ENCODE measurements at regions not wholly inside any gene's neighbourhood (a gene's known extent, or its start where the extent isn't known, plus 50 kb on each side); places are given as distances from the start of the nearest gene placed in this dataset.

GRCh38 chr9:108002371-108002956 lies 512.9 kb upstream of the KLF4 start:
- in situ Hi-C loops (cut with HindIII; ENCODE audit: low pct_unique_long_range_greater_than_20kb, low sequenced_read_pairs), result no loop called here
- no peak for DNase-seq (ENCODE audit: low read depth)

- in situ Hi-C loops (cut with HindIII; ENCODE audit: low pct_unique_long_range_greater_than_20kb, low sequenced_read_pairs), result no loop called here
- DNase-seq (ENCODE audit: low read depth), result no peak
These were observed 511.7 kb upstream of the KLF4 start for GRCh38 chr9:108001237-108001636.

- DNase-seq (ENCODE audit: low read depth), result no peak
- in situ Hi-C loops (cut with HindIII; ENCODE audit: low pct_unique_long_range_greater_than_20kb, low sequenced_read_pairs), result no loop called here
These were observed 510.3 kb upstream of the KLF4 start for GRCh38 chr9:107999890-108000289.

GRCh38 chr9:107999011-107999410 lies 509.4 kb upstream of the KLF4 start:
- no peak for DNase-seq (ENCODE audit: low read depth)
- in situ Hi-C loops (cut with HindIII; ENCODE audit: low pct_unique_long_range_greater_than_20kb, low sequenced_read_pairs), result no loop called here

- in situ Hi-C loops (cut with HindIII; ENCODE audit: low pct_unique_long_range_greater_than_20kb, low sequenced_read_pairs), result no loop called here
These were observed 505.1 kb upstream of the KLF4 start for GRCh38 chr9:107994648-107995047.

GRCh38 chr9:107992271-107992670 lies 502.7 kb upstream of the KLF4 start:
- DNase-seq (ENCODE audit: low read depth), result no peak
- in situ Hi-C loops (cut with HindIII; ENCODE audit: low pct_unique_long_range_greater_than_20kb, low sequenced_read_pairs), result no loop called here

More at GRCh38 chr9:107994648-107995047, 505.1 kb upstream of the KLF4 start:
- no peak for DNase-seq (ENCODE audit: low read depth)

GRCh38 chr9:107991581-107991980 lies 502.0 kb upstream of the KLF4 start:
- in situ Hi-C loops (cut with HindIII; ENCODE audit: low pct_unique_long_range_greater_than_20kb, low sequenced_read_pairs), result no loop called here
- no peak for DNase-seq (ENCODE audit: low read depth)

- DNase-seq (ENCODE audit: low read depth), result no peak
- in situ Hi-C loops (cut with HindIII; ENCODE audit: low pct_unique_long_range_greater_than_20kb, low sequenced_read_pairs), result no loop called here
These were observed 500.0 kb upstream of the KLF4 start for GRCh38 chr9:107989544-107989943.

GRCh38 chr9:107989099-107989498 lies 499.5 kb upstream of the KLF4 start:
- DNase-seq (ENCODE audit: low read depth), result no peak
- in situ Hi-C loops (cut with HindIII; ENCODE audit: low pct_unique_long_range_greater_than_20kb, low sequenced_read_pairs), result no loop called here

GRCh38 chr9:107984956-107985355 lies 495.4 kb upstream of the KLF4 start:
- in situ Hi-C loops (cut with HindIII; ENCODE audit: low pct_unique_long_range_greater_than_20kb, low sequenced_read_pairs), result no loop called here
- DNase-seq (ENCODE audit: low read depth), result no peak

GRCh38 chr9:107983762-107984161 lies 494.2 kb upstream of the KLF4 start:
- in situ Hi-C loops (cut with HindIII; ENCODE audit: low pct_unique_long_range_greater_than_20kb, low sequenced_read_pairs), result no loop called here
- DNase-seq (ENCODE audit: low read depth), result no peak

GRCh38 chr9:107983181-107983603 lies 493.6 kb upstream of the KLF4 start:
- in situ Hi-C loops (cut with HindIII; ENCODE audit: low pct_unique_long_range_greater_than_20kb, low sequenced_read_pairs), result no loop called here
- DNase-seq (ENCODE audit: low read depth), result no peak

GRCh38 chr9:107982745-107983144 lies 493.2 kb upstream of the KLF4 start:
- DNase-seq (ENCODE audit: low read depth), result no peak
- in situ Hi-C loops (cut with HindIII; ENCODE audit: low pct_unique_long_range_greater_than_20kb, low sequenced_read_pairs), result no loop called here

- no peak for DNase-seq (ENCODE audit: low read depth)
- in situ Hi-C loops (cut with HindIII; ENCODE audit: low pct_unique_long_range_greater_than_20kb, low sequenced_read_pairs), result no loop called here
These were observed 492.4 kb upstream of the KLF4 start for GRCh38 chr9:107982001-107982400.

GRCh38 chr9:107980984-107981383 lies 491.4 kb upstream of the KLF4 start:
- DNase-seq (ENCODE audit: low read depth), result no peak
- in situ Hi-C loops (cut with HindIII; ENCODE audit: low pct_unique_long_range_greater_than_20kb, low sequenced_read_pairs), result no loop called here

GRCh38 chr9:107976767-107977166 lies 487.2 kb upstream of the KLF4 start:
- in situ Hi-C loops (cut with HindIII; ENCODE audit: low pct_unique_long_range_greater_than_20kb, low sequenced_read_pairs), result no loop called here
- DNase-seq (ENCODE audit: low read depth), result no peak

GRCh38 chr9:107975426-107976010 lies 485.9 kb upstream of the KLF4 start:
- in situ Hi-C loops (cut with HindIII; ENCODE audit: low pct_unique_long_range_greater_than_20kb, low sequenced_read_pairs), result no loop called here

GRCh38 chr9:107973451-107973850 lies 483.9 kb upstream of the KLF4 start:
- DNase-seq (ENCODE audit: low read depth), result no peak
- in situ Hi-C loops (cut with HindIII; ENCODE audit: low pct_unique_long_range_greater_than_20kb, low sequenced_read_pairs), result no loop called here

More at GRCh38 chr9:107975426-107976010, 485.9 kb upstream of the KLF4 start:
- no peak for DNase-seq (ENCODE audit: low read depth)

- in situ Hi-C loops (cut with HindIII; ENCODE audit: low pct_unique_long_range_greater_than_20kb, low sequenced_read_pairs), result no loop called here
- no peak for DNase-seq (ENCODE audit: low read depth)
These were observed 482.8 kb upstream of the KLF4 start for GRCh38 chr9:107972346-107972745.

GRCh38 chr9:107971241-107971640 lies 481.7 kb upstream of the KLF4 start:
- DNase-seq (ENCODE audit: low read depth), result no peak
- in situ Hi-C loops (cut with HindIII; ENCODE audit: low pct_unique_long_range_greater_than_20kb, low sequenced_read_pairs), result no loop called here

All from Caki2 (cell line).